H1 (cell line): ENCODE measurements at regions not wholly inside any gene's neighbourhood (a gene's known extent, or its start where the extent isn't known, plus 50 kb on each side); places are given as distances from the start of the nearest gene placed in this dataset.

Experiments used
- CTCF ChIA-PET: fragments of 300-600 bp; sonication (Branson Sonifier 250); formaldehyde crosslinking; loops from one replicate; lab custom pipeline; 2021; ENCODE audit not compliant: partially characterized antibody; lab: Charles Lee
- POLR2A ChIA-PET: fragments of 300-600 bp; sonication (Branson Sonifier 250); formaldehyde crosslinking; loops from one replicate; lab custom pipeline; 2021; ENCODE audit warnings: inconsistent platforms; ENCODE audit not compliant: partially characterized antibody; lab: Charles Lee
- DNase-seq, 2 experiments: peaks; one replicate each; pipeline versions ENCODE4 v3.0.0 to v3.0.0-alpha.2; 2010 to 2022; ENCODE audit warnings: low spot score in 2 of 2, low read depth in 1 of 2, mixed read lengths in 1 of 2
- FAIRE-seq: peaks from 2 replicates; lab custom pipeline; 2011; peaks lifted over from hg19 to GRCh38; lab: Jason Lieb, UNC
- H2AFZ ChIP-seq: 2 replicates; pipeline ENCODE4 v1.8.1; 2012; ENCODE audit warnings: low read length, inconsistent platforms
- H2AK5ac ChIP-seq: 2 replicates; pipeline ENCODE4 v1.6.1; 2013; ENCODE audit warnings: low read depth, low read length
- H2BK120ac ChIP-seq: replicated peaks from 2 replicates; pipeline ENCODE3; 2013; ENCODE audit warnings: low read depth, low read length, inconsistent platforms
- H2BK12ac ChIP-seq: 2 replicates; pipeline ENCODE4 v1.6.1; 2013; ENCODE audit warnings: low read depth, low read length
- H2BK15ac ChIP-seq: 2 replicates; pipeline ENCODE4 v1.6.1; 2013; ENCODE audit warnings: low read length
- H2BK20ac ChIP-seq: 2 replicates; pipeline ENCODE4 v1.6.1; 2013; ENCODE audit warnings: low read length
- H2BK5ac ChIP-seq: 2 replicates; pipeline ENCODE4 v1.6.1; 2013; ENCODE audit warnings: low read depth, low read length
- H3K14ac ChIP-seq: 2 replicates; pipeline ENCODE4 v1.6.1; 2013; ENCODE audit warnings: inconsistent platforms; ENCODE audit not compliant: insufficient read length
- H3K18ac ChIP-seq: 2 replicates; pipeline ENCODE4 v1.6.1; 2013; ENCODE audit warnings: low read length; ENCODE audit errors: extremely low read depth
- H3K23ac ChIP-seq: 2 replicates; pipeline ENCODE4 v1.6.1; 2013; ENCODE audit warnings: inconsistent platforms; ENCODE audit not compliant: insufficient read length
- H3K23me2 ChIP-seq: 2 replicates; pipeline ENCODE4 v1.6.1; 2013; ENCODE audit warnings: low read depth, low read length
- H3K27ac ChIP-seq: 2 replicates; pipeline ENCODE4 v1.6.1; 2011; ENCODE audit warnings: low read depth, low read length, inconsistent platforms
- H3K27me3 ChIP-seq, 4 experiments: replicated peaks in 1 of 4; 1 replicate in 1 of 4; 2 replicates in 3 of 4; pipeline versions ENCODE4 v1.6.1 to v1.8.1; 2011 to 2013; ENCODE audit warnings: low read length in 3 of 4, mild to moderate bottlenecking in 3 of 4, inconsistent platforms in 2 of 4, mixed read lengths in 2 of 4, moderate library complexity in 1 of 4; ENCODE audit not compliant: control insufficient read depth in 3 of 4, insufficient read depth in 3 of 4; ENCODE audit errors: extremely low read depth in 1 of 4
- H3K36me3 ChIP-seq, 4 experiments: 2 replicates each; pipeline versions ENCODE4 v1.6.1 to v1.8.1; 2011 to 2013; ENCODE audit warnings: mild to moderate bottlenecking in 4 of 4, low read length in 3 of 4, moderate library complexity in 2 of 4, control low read depth in 1 of 4, inconsistent platforms in 1 of 4; ENCODE audit not compliant: insufficient read depth in 4 of 4, control insufficient read depth in 2 of 4
- H3K4ac ChIP-seq: replicated peaks from 2 replicates; pipeline ENCODE3; 2013; ENCODE audit warnings: low read length, low read depth, mixed read lengths, inconsistent platforms; ENCODE audit not compliant: insufficient read length
- H3K4me1 ChIP-seq, 4 experiments: replicated peaks in 1 of 4; 1 replicate in 1 of 4; 2 replicates in 3 of 4; pipeline versions ENCODE4 v1.6.1 to v1.8.1; 2011 to 2013; ENCODE audit warnings: low read length in 3 of 4, inconsistent platforms in 2 of 4, mixed read lengths in 1 of 4; ENCODE audit not compliant: insufficient read depth in 4 of 4, control insufficient read depth in 3 of 4
- H3K4me2 ChIP-seq, 2 experiments: 2 replicates each; pipeline versions ENCODE4 v1.6.1 to v1.8.1; 2011 to 2013; ENCODE audit warnings: low read depth in 2 of 2, low read length in 2 of 2, control low read depth in 1 of 2, inconsistent platforms in 1 of 2, mild to moderate bottlenecking in 1 of 2; ENCODE audit not compliant: insufficient read depth in 1 of 2
- H3K4me3 ChIP-seq, 4 experiments: fragments of 200-600, 300-600 bp in 1 of 4; sonication (generic), shearing (Covaris generic), sonication (Bioruptor Twin) in 1 of 4; 2 replicates each; pipeline versions ENCODE4 v1.5.1 to v1.8.1; 2011 to 2016; ENCODE audit warnings: low read length in 4 of 4, low read depth in 3 of 4, control low read depth in 2 of 4, inconsistent platforms in 2 of 4, mild to moderate bottlenecking in 2 of 4, mixed read lengths in 1 of 4, moderate library complexity in 1 of 4; ENCODE audit not compliant: insufficient read depth in 2 of 4; ENCODE audit errors: extremely low read depth in 1 of 4
- H3K56ac ChIP-seq: replicated peaks from 2 replicates; pipeline ENCODE3; 2013; ENCODE audit warnings: low read depth, mild to moderate bottlenecking, mixed read lengths, low read length, inconsistent platforms; ENCODE audit not compliant: insufficient read length
- H3K79me1 ChIP-seq: 2 replicates; pipeline ENCODE4 v1.6.1; 2013; ENCODE audit warnings: low read depth, low read length, control low read depth
- H3K79me2 ChIP-seq, 2 experiments: 2 replicates each; pipeline versions ENCODE4 v1.6.1 to v1.8.1; 2012 to 2013; ENCODE audit warnings: low read length in 2 of 2, mild to moderate bottlenecking in 2 of 2, inconsistent platforms in 1 of 2; ENCODE audit not compliant: insufficient read depth in 2 of 2, control insufficient read depth in 1 of 2
- H3K9ac ChIP-seq, 4 experiments: replicated peaks in 1 of 4; 1 replicate in 1 of 4; 2 replicates in 3 of 4; pipeline versions ENCODE4 v1.6.1 to v1.8.1; 2011 to 2013; ENCODE audit warnings: low read depth in 3 of 4, low read length in 3 of 4, control low read depth in 2 of 4, mild to moderate bottlenecking in 2 of 4, moderate library complexity in 2 of 4, inconsistent platforms in 1 of 4; ENCODE audit errors: extremely low read depth in 1 of 4
- H3K9me3 ChIP-seq, 2 experiments: 2 replicates each; pipeline versions ENCODE4 v1.6.1 to v1.8.1; 2012 to 2013; ENCODE audit warnings: mild to moderate bottlenecking in 2 of 2, moderate library complexity in 2 of 2, control low read depth in 1 of 2, inconsistent platforms in 1 of 2, low read depth in 1 of 2, low read length in 1 of 2, mixed read lengths in 1 of 2; ENCODE audit not compliant: insufficient read depth in 2 of 2
- H4K20me1 ChIP-seq, 2 experiments: replicated peaks in 1 of 2; 2 replicates each; pipeline versions ENCODE3 to v1.8.1; 2011 to 2013; ENCODE audit warnings: inconsistent platforms in 2 of 2, low read length in 2 of 2, mild to moderate bottlenecking in 1 of 2; ENCODE audit not compliant: insufficient read depth in 2 of 2, control insufficient read depth in 1 of 2
- H4K5ac ChIP-seq: 2 replicates; pipeline ENCODE4 v1.6.1; 2013; ENCODE audit warnings: low read length, low read depth, mixed read lengths, inconsistent platforms; ENCODE audit not compliant: insufficient read length
- H4K8ac ChIP-seq: 2 replicates; pipeline ENCODE4 v1.8.0; 2013; ENCODE audit warnings: mild to moderate bottlenecking, moderate library complexity, low read length, inconsistent platforms; ENCODE audit not compliant: insufficient read depth; ENCODE audit errors: extremely low read depth
- H4K91ac ChIP-seq: replicated peaks from 2 replicates; pipeline ENCODE3; 2013; ENCODE audit warnings: low read length, mixed read lengths, inconsistent platforms; ENCODE audit not compliant: insufficient read length
- CBX8 ChIP-seq: fragments of 300-800, 300-1000 bp; sonication (generic); IDR thresholded peaks from 2 replicates; pipeline ENCODE4 v1.7.1; 2016; ENCODE audit warnings: low read depth, low read length, borderline replicate concordance
- CHD1 ChIP-seq: IDR thresholded peaks from 2 replicates; pipeline ENCODE4 v1.6.1; 2012; ENCODE audit warnings: low read depth, low read length, improper control_type of control experiment
- CTBP2 ChIP-seq: IDR thresholded peaks from 2 replicates; pipeline ENCODE4 v1.7.0; 2011; ENCODE audit warnings: borderline replicate concordance, mild to moderate bottlenecking, moderate library complexity, mixed read lengths, low read length; ENCODE audit not compliant: insufficient read depth, insufficient read length
- CTCF ChIP-seq, 3 experiments: IDR thresholded peaks; 1 replicate in 2 of 3; 2 replicates in 1 of 3; pipeline versions ENCODE4 v1.5.1 to v1.6.1; 2011; ENCODE audit warnings: low read length in 3 of 3, mild to moderate bottlenecking in 3 of 3, inconsistent platforms in 2 of 3, low read depth in 1 of 3, moderate library complexity in 1 of 3; ENCODE audit not compliant: insufficient read depth in 1 of 3; ENCODE audit errors: control extremely low read depth in 1 of 3
- GTF2F1 ChIP-seq: IDR thresholded peaks from 2 replicates; pipeline ENCODE4 v1.6.1; 2012; ENCODE audit warnings: low read depth, low read length, improper control_type of control experiment, borderline replicate concordance
- POLR2AphosphoS5 ChIP-seq: IDR thresholded peaks from 2 replicates; pipeline ENCODE4 v1.6.1; 2011; ENCODE audit warnings: low read depth, low read length
- RXRA ChIP-seq: IDR thresholded peaks from 2 replicates; pipeline ENCODE4 v1.6.1; 2011; ENCODE audit warnings: low read depth, mild to moderate bottlenecking, low read length, moderate library complexity; ENCODE audit not compliant: insufficient read depth
- SRF ChIP-seq: IDR thresholded peaks from 2 replicates; pipeline ENCODE4 v1.6.1; 2011; ENCODE audit warnings: mild to moderate bottlenecking, low read depth, low read length, moderate library complexity
- TAF1 ChIP-seq: IDR thresholded peaks from 2 replicates; pipeline ENCODE4 v1.6.1; 2011; ENCODE audit warnings: mild to moderate bottlenecking, low read depth, low read length
- TAF7 ChIP-seq: optimal IDR thresholded peaks from 2 replicates; pipeline ENCODE3; 2011; ENCODE audit warnings: low read depth, mild to moderate bottlenecking, inconsistent platforms, low read length, moderate library complexity, borderline replicate concordance
- TF ChIP-seq, protein P1 (sequence below): IDR thresholded peaks from 2 replicates; pipeline ENCODE4 v1.6.1; 2012; ENCODE audit warnings: low read length, inconsistent platforms

- Histone ChIP-seq H3K4me1 (no peaks in the 10 kb centered on the region), H3K4me2 (no peak overlapping the region), H4K20me1 (no peaks in the 10 kb centered on the region), H3K9ac (no peak overlapping the region), H4K8ac (no peak overlapping the region), H4K5ac (no peak overlapping the region), H3K14ac (no peak overlapping the region), H2BK12ac (no peak overlapping the region), H2BK5ac (no peak overlapping the region), H2BK120ac (no peak overlapping the region), H2BK20ac (no peak overlapping the region), H3K23ac (no peak overlapping the region), H3K18ac (no peak overlapping the region), H3K9me3 (peaks cover 0 to 5% of the 10 kb centered on the region in 2 experiments; a peak in 1 of 4 replicates), H3K27me3 (no peaks in the 10 kb centered on the region), H3K4me3 (no peak overlapping the region), H3K23me2 (no peaks in the 10 kb centered on the region), H3K56ac (no peak overlapping the region), H3K4ac (no peak overlapping the region), H3K27ac (no peak overlapping the region), H4K91ac (no peak overlapping the region), H2AFZ (no peak overlapping the region), H3K79me2 (no peaks in the 10 kb centered on the region), H2BK15ac (no peak overlapping the region), H2AK5ac (no peak overlapping the region), H3K36me3 (peaks cover 0 to 2% (median 0%) of the 10 kb centered on the region in 4 experiments; a peak in 1 of 8 replicates), H3K79me1 (no peaks in the 10 kb centered on the region)
- ChIA-PET CTCF (no interaction called here), POLR2A (no interaction called here)
- no peak for FAIRE-seq
- no peak for DNase-seq
- TF ChIP-seq, protein P1, sequence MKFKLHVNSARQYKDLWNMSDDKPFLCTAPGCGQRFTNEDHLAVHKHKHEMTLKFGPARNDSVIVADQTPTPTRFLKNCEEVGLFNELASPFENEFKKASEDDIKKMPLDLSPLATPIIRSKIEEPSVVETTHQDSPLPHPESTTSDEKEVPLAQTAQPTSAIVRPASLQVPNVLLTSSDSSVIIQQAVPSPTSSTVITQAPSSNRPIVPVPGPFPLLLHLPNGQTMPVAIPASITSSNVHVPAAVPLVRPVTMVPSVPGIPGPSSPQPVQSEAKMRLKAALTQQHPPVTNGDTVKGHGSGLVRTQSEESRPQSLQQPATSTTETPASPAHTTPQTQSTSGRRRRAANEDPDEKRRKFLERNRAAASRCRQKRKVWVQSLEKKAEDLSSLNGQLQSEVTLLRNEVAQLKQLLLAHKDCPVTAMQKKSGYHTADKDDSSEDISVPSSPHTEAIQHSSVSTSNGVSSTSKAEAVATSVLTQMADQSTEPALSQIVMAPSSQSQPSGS = no peak
- TF ChIP-seq SRF = no peak
- no peak for TF ChIP-seq POLR2AphosphoS5
- no peak for TF ChIP-seq TAF1
- TF ChIP-seq CTBP2 = no peak
- TF ChIP-seq CTCF (IDR thresholded peaks at IDR 0.05; ENCODE audit: control extremely low read depth in 1 of 3, insufficient read depth in 1 of 3, low read depth in 1 of 3, low read length in 3 of 3) = no peak
- TF ChIP-seq RXRA = no peak
- TF ChIP-seq CBX8 = no peak
- TF ChIP-seq TAF7 = no peak
- no peak for TF ChIP-seq GTF2F1
- TF ChIP-seq CHD1 = no peak
Observed at GRCh38 chr7:13713092-13713491, 276.4 kb downstream of the ETV1 start.
